H9 (cell line): ENCODE measurements at regions not wholly inside any gene's neighbourhood (a gene's known extent, or its start where the extent isn't known, plus 50 kb on each side); places are given as distances from the start of the nearest gene placed in this dataset.

ENCODE experiments used
- DNase-seq: peaks from one replicate; pipeline ENCODE4 v3.0.0-alpha.2; 2017
- H2AFZ ChIP-seq: one replicate; pipeline ENCODE4 v1.6.1; 2013; ENCODE audit warnings: mild to moderate bottlenecking, low read length, control low read depth, moderate library complexity
- H2AK5ac ChIP-seq: 2 replicates; pipeline ENCODE4 v1.6.1; 2013; ENCODE audit warnings: low read length, control low read depth, mixed read lengths; ENCODE audit not compliant: insufficient read length
- H2BK120ac ChIP-seq: one replicate; pipeline ENCODE4 v1.6.1; 2013; ENCODE audit warnings: low read depth, mild to moderate bottlenecking, low read length, control low read depth, inconsistent platforms; ENCODE audit not compliant: poor library complexity, severe bottlenecking
- H2BK12ac ChIP-seq: 2 replicates; pipeline ENCODE4 v1.6.1; 2013; ENCODE audit warnings: low read length, control low read depth, mixed read lengths, low read depth; ENCODE audit not compliant: insufficient read length
- H2BK15ac ChIP-seq: 2 replicates; pipeline ENCODE4 v1.6.1; 2013; ENCODE audit warnings: low read depth, low read length, control low read depth
- H2BK20ac ChIP-seq: one replicate; pipeline ENCODE4 v1.6.1; 2013; ENCODE audit warnings: low read depth, mild to moderate bottlenecking, low read length, control low read depth, inconsistent platforms; ENCODE audit not compliant: poor library complexity, severe bottlenecking
- H2BK5ac ChIP-seq: 2 replicates; pipeline ENCODE4 v1.6.1; 2013; ENCODE audit warnings: low read length, control low read depth, mixed read lengths; ENCODE audit not compliant: insufficient read length
- H3K14ac ChIP-seq: 2 replicates; pipeline ENCODE4 v1.6.1; 2013; ENCODE audit warnings: low read length, control low read depth; ENCODE audit not compliant: insufficient read depth
- H3K18ac ChIP-seq: 2 replicates; pipeline ENCODE4 v1.6.1; 2013; ENCODE audit warnings: low read depth, mild to moderate bottlenecking, mixed read lengths, low read length, control low read depth; ENCODE audit not compliant: insufficient read length
- H3K23ac ChIP-seq: 2 replicates; pipeline ENCODE4 v1.6.1; 2013; ENCODE audit warnings: low read length, control low read depth, mixed read lengths, low read depth; ENCODE audit not compliant: insufficient read length
- H3K23me2 ChIP-seq: 2 replicates; pipeline ENCODE4 v1.6.1; 2013; ENCODE audit warnings: low read depth, mild to moderate bottlenecking, mixed read lengths, low read length, control low read depth; ENCODE audit not compliant: insufficient read length, poor library complexity, severe bottlenecking
- H3K27ac ChIP-seq: 2 replicates; pipeline ENCODE4 v1.5.1; 2013; ENCODE audit warnings: low read length, control low read depth, mixed read lengths, low read depth; ENCODE audit not compliant: insufficient read length
- H3K27me3 ChIP-seq: 2 replicates; pipeline ENCODE4 v1.6.1; 2013; ENCODE audit warnings: low read length, control low read depth, inconsistent platforms; ENCODE audit not compliant: insufficient read depth
- H3K4ac ChIP-seq: 2 replicates; pipeline ENCODE4 v1.6.1; 2013; ENCODE audit warnings: low read depth, mild to moderate bottlenecking, control low read depth, inconsistent platforms, low read length, moderate library complexity
- H3K4me1 ChIP-seq: 2 replicates; pipeline ENCODE4 v1.6.1; 2013; ENCODE audit warnings: low read length, control low read depth, inconsistent platforms; ENCODE audit not compliant: insufficient read depth
- H3K4me2 ChIP-seq: 2 replicates; pipeline ENCODE4 v1.6.1; 2013; ENCODE audit warnings: low read length, control low read depth, mixed read lengths; ENCODE audit not compliant: insufficient read length, insufficient read depth
- H3K56ac ChIP-seq: 2 replicates; pipeline ENCODE4 v1.6.1; 2013; ENCODE audit warnings: low read depth, mild to moderate bottlenecking, mixed read lengths, low read length, control low read depth; ENCODE audit not compliant: insufficient read length
- H3K79me1 ChIP-seq: 2 replicates; pipeline ENCODE4 v1.6.1; 2013; ENCODE audit warnings: low read depth, mild to moderate bottlenecking, moderate library complexity, low read length, control low read depth, inconsistent platforms; ENCODE audit not compliant: insufficient read depth, poor library complexity, severe bottlenecking
- H3K79me2 ChIP-seq: 2 replicates; pipeline ENCODE4 v1.6.1; 2013; ENCODE audit warnings: low read length, control low read depth, inconsistent platforms; ENCODE audit not compliant: insufficient read depth
- H3K9ac ChIP-seq: 2 replicates; pipeline ENCODE4 v1.6.1; 2013; ENCODE audit warnings: low read length, control low read depth, mixed read lengths; ENCODE audit not compliant: insufficient read length; ENCODE audit errors: extremely low read depth
- H3K9me3 ChIP-seq: one replicate; pipeline ENCODE4 v1.6.1; 2013; ENCODE audit warnings: low read depth, low read length, inconsistent platforms; ENCODE audit not compliant: control insufficient read depth
- H3T11ph ChIP-seq: one replicate; pipeline ENCODE4 v1.6.1; 2013; ENCODE audit warnings: mild to moderate bottlenecking, low read length, control low read depth, inconsistent platforms
- H4K20me1 ChIP-seq: one replicate; pipeline ENCODE4 v1.6.1; 2013; ENCODE audit not compliant: control insufficient read depth, insufficient read length, insufficient read depth
- H4K5ac ChIP-seq: 2 replicates; pipeline ENCODE4 v1.6.1; 2013; ENCODE audit warnings: low read depth, mild to moderate bottlenecking, mixed read lengths, low read length, control low read depth; ENCODE audit not compliant: insufficient read length
- H4K8ac ChIP-seq: replicated peaks from 2 replicates; pipeline ENCODE4 v1.6.1; 2013; ENCODE audit warnings: low read length, control low read depth, mixed read lengths, low read depth; ENCODE audit not compliant: insufficient read length
- H4K91ac ChIP-seq: 2 replicates; pipeline ENCODE4 v1.6.1; 2013; ENCODE audit warnings: low read depth, mild to moderate bottlenecking, moderate library complexity, mixed read lengths, low read length, control low read depth; ENCODE audit not compliant: insufficient read length
- H3K27ac Mint-ChIP-seq, 3 experiments: 2 replicates in 2 of 3; 3 replicates in 1 of 3; pipeline ENCODE4 v1.8.0; 2020 to 2021; ENCODE audit warnings: mixed read lengths in 3 of 3, mild to moderate bottlenecking in 1 of 3, moderate library complexity in 1 of 3
- H3K27me3 Mint-ChIP-seq: 2 replicates; pipeline ENCODE4 v1.8.0; 2021; ENCODE audit warnings: low read depth, mild to moderate bottlenecking, moderate library complexity, mixed read lengths
- H3K36me3 Mint-ChIP-seq, 3 experiments: 2 replicates in 2 of 3; 3 replicates in 1 of 3; pipeline ENCODE4 v1.8.0; 2020 to 2021; ENCODE audit warnings: low read depth in 3 of 3, mixed read lengths in 3 of 3; ENCODE audit not compliant: insufficient read depth in 1 of 3
- H3K4me1 Mint-ChIP-seq, 2 experiments: 2 replicates each; pipeline ENCODE4 v1.8.0; 2020; ENCODE audit warnings: mixed read lengths in 2 of 2
- H3K4me3 Mint-ChIP-seq, 2 experiments: 2 replicates in 1 of 2; 3 replicates in 1 of 2; pipeline ENCODE4 v1.8.0; 2020 to 2021; ENCODE audit warnings: mild to moderate bottlenecking in 2 of 2, mixed read lengths in 2 of 2, moderate library complexity in 1 of 2
- H3K9me3 Mint-ChIP-seq, 2 experiments: 2 replicates in 1 of 2; 3 replicates in 1 of 2; pipeline ENCODE4 v1.8.0; 2020; ENCODE audit warnings: mild to moderate bottlenecking in 2 of 2, mixed read lengths in 2 of 2, moderate library complexity in 1 of 2
- CTCF ChIP-seq: fragments of 200-600 bp; sonication (generic); conservative IDR thresholded peaks from 3 replicates; pipeline ENCODE4 v1.8.0; 2021; ENCODE audit warnings: antibody characterized with exemption, mild to moderate bottlenecking
- WGBS: extraction: QIAGEN DNeasy Blood & Tissue Kit; methylation state at CpG from one replicate; pipeline ENCODE4 v1.1.7; 2013; ENCODE audit warnings: missing lambda C conversion rate, low lambda C conversion rate, mixed read lengths; ENCODE audit not compliant: insufficient read length; ENCODE audit errors: extremely low coverage; 5-methylcytosine and 5-hydroxymethylcytosine counted together

- no peaks in the 10 kb centered on the region for H3K4me1 ChIP-seq
- no peak overlapping the region for H3K18ac ChIP-seq
- H2AK5ac ChIP-seq: no peak overlapping the region
- no peak overlapping the region for H4K91ac ChIP-seq
- H3K9ac ChIP-seq: no peak overlapping the region
- H2BK5ac ChIP-seq: no peak overlapping the region
- H3K36me3 Mint-ChIP-seq: peaks cover 0 to 7% (median 0%) of the 10 kb centered on the region in 3 experiments; a peak in 2 of 7 replicates
- no peak overlapping the region for H2BK15ac ChIP-seq
- no peak overlapping the region for H3K23ac ChIP-seq
- no peak for DNase-seq
- H4K20me1 ChIP-seq: no peaks in the 10 kb centered on the region
- no peaks in the 10 kb centered on the region for H3K79me1 ChIP-seq
- peaks cover 2 to 4% of the 10 kb centered on the region in 2 experiments; a peak in 3 of 5 replicates for H3K9me3 Mint-ChIP-seq
- no peak overlapping the region for H4K8ac ChIP-seq
- no peak overlapping the region for H2BK12ac ChIP-seq
- H3K79me2 ChIP-seq: no peaks in the 10 kb centered on the region
- no peak for TF ChIP-seq CTCF
- H3K27me3 Mint-ChIP-seq: no peaks in the 10 kb centered on the region
- no peaks in the 10 kb centered on the region for H3K9me3 ChIP-seq
- H3K27ac ChIP-seq: no peak overlapping the region
- no peak overlapping the region for H3K27ac Mint-ChIP-seq
- H4K5ac ChIP-seq: no peak overlapping the region
- H3K4me2 ChIP-seq: no peak overlapping the region
- no peak overlapping the region for H2AFZ ChIP-seq
- no peak overlapping the region for H3K4me3 Mint-ChIP-seq
- H2BK120ac ChIP-seq: no peak overlapping the region
- no peaks in the 10 kb centered on the region for H3K4me1 Mint-ChIP-seq
- no peaks in the 10 kb centered on the region for H3K23me2 ChIP-seq
- no peaks in the 10 kb centered on the region for H3K27me3 ChIP-seq
- no peak overlapping the region for H3K14ac ChIP-seq
- no peak overlapping the region for H3K56ac ChIP-seq
- WGBS: no CpG with 5 or more reads among the region's 7 CpGs
- no peak overlapping the region for H3T11ph ChIP-seq
- H3K4ac ChIP-seq: no peak overlapping the region
- no peak overlapping the region for H2BK20ac ChIP-seq
These were observed 266.6 kb upstream of the SUCLG2 start for GRCh38 chr3:67920969-67921368.
